Trophoblast cell (in vitro differentiated cells and primary cell): ENCODE measurements at regions not wholly inside any gene's neighbourhood (a gene's known extent, or its start where the extent isn't known, plus 50 kb on each side); places are given as distances from the start of the nearest gene placed in this dataset.
A peak's percentile ranks its signal among the peaks of the same experiment; 100 is the strongest.
"Not testable (repeated sequence)": the region's sequence is repeated elsewhere in the genome, so short reads cannot be mapped to it uniquely, and the experiment has no call there.

Experiments
- DNase-seq, 2 donors: peaks; one replicate each; pipeline ENCODE4 v3.0.0-alpha.2; 2016
- H2AFZ ChIP-seq: 2 replicates; pipeline ENCODE4 v1.6.1; 2013; ENCODE audit warnings: low read length, moderate library complexity, mild to moderate bottlenecking; ENCODE audit not compliant: insufficient read depth, poor library complexity
- H2AK5ac ChIP-seq: 2 replicates; pipeline ENCODE4 v1.6.1; 2013; ENCODE audit warnings: mild to moderate bottlenecking, low read length
- H2BK120ac ChIP-seq: 2 replicates; pipeline ENCODE4 v1.6.1; 2013; ENCODE audit warnings: low read length, mild to moderate bottlenecking, moderate library complexity; ENCODE audit not compliant: insufficient read depth, poor library complexity
- H2BK12ac ChIP-seq: 2 replicates; pipeline ENCODE4 v1.6.1; 2013; ENCODE audit warnings: mild to moderate bottlenecking, low read length, moderate library complexity
- H2BK5ac ChIP-seq: 2 replicates; pipeline ENCODE4 v1.6.1; 2013; ENCODE audit warnings: low read length, low read depth, moderate library complexity, mild to moderate bottlenecking; ENCODE audit not compliant: poor library complexity
- H3K14ac ChIP-seq: 2 replicates; pipeline ENCODE4 v1.6.1; 2013; ENCODE audit warnings: mild to moderate bottlenecking, low read length
- H3K18ac ChIP-seq: 2 replicates; pipeline ENCODE4 v1.6.1; 2013; ENCODE audit warnings: mild to moderate bottlenecking, low read length
- H3K23ac ChIP-seq: 2 replicates; pipeline ENCODE4 v1.6.1; 2013; ENCODE audit warnings: low read length
- H3K27ac ChIP-seq: 2 replicates; pipeline ENCODE4 v1.5.1; 2013; ENCODE audit warnings: low read depth, mild to moderate bottlenecking, inconsistent platforms, low read length, moderate library complexity
- H3K27me3 ChIP-seq: 2 replicates; pipeline ENCODE4 v1.6.1; 2013; ENCODE audit warnings: inconsistent platforms, mild to moderate bottlenecking, low read length, moderate library complexity; ENCODE audit not compliant: insufficient read depth
- H3K36me3 ChIP-seq, 2 experiments: 1 replicate in 1 of 2; 2 replicates in 1 of 2; pipeline ENCODE4 v1.6.1; 2013; ENCODE audit warnings: low read length in 2 of 2, mild to moderate bottlenecking in 2 of 2, moderate library complexity in 1 of 2; ENCODE audit not compliant: insufficient read depth in 2 of 2, control insufficient read depth in 1 of 2
- H3K4ac ChIP-seq: 2 replicates; pipeline ENCODE4 v1.6.1; 2013; ENCODE audit warnings: low read depth, mild to moderate bottlenecking, low read length, moderate library complexity
- H3K4me1 ChIP-seq, 2 experiments: 1 replicate in 1 of 2; 2 replicates in 1 of 2; pipeline ENCODE4 v1.6.1; 2013; ENCODE audit warnings: low read length in 2 of 2, mild to moderate bottlenecking in 2 of 2, moderate library complexity in 1 of 2; ENCODE audit not compliant: insufficient read depth in 2 of 2, control insufficient read depth in 1 of 2
- H3K4me2 ChIP-seq: 2 replicates; pipeline ENCODE4 v1.6.1; 2013; ENCODE audit warnings: inconsistent platforms, mild to moderate bottlenecking, low read length, moderate library complexity
- H3K4me3 ChIP-seq: 2 replicates; pipeline ENCODE4 v1.5.1; 2013; ENCODE audit warnings: mild to moderate bottlenecking, low read depth, low read length, inconsistent platforms
- H3K79me1 ChIP-seq: one replicate; pipeline ENCODE4 v1.6.1; 2013; ENCODE audit warnings: low read length
- H3K79me2 ChIP-seq: 2 replicates; pipeline ENCODE4 v1.6.1; 2013; ENCODE audit warnings: low read length, mild to moderate bottlenecking; ENCODE audit not compliant: control insufficient read depth, insufficient read depth, poor library complexity
- H3K9ac ChIP-seq: 2 replicates; pipeline ENCODE4 v1.6.1; 2013; ENCODE audit warnings: mild to moderate bottlenecking, low read length
- H3K9me3 ChIP-seq: 2 replicates; pipeline ENCODE4 v1.6.1; 2013; ENCODE audit warnings: low read depth, mild to moderate bottlenecking, control low read depth, inconsistent platforms, low read length; ENCODE audit not compliant: insufficient read depth
- H4K12ac ChIP-seq: 2 replicates; pipeline ENCODE4 v1.6.1; 2013; ENCODE audit warnings: low read depth, mild to moderate bottlenecking, low read length, moderate library complexity
- H4K8ac ChIP-seq: 2 replicates; pipeline ENCODE4 v1.6.1; 2013; ENCODE audit warnings: low read depth, mild to moderate bottlenecking, low read length, moderate library complexity
- H4K91ac ChIP-seq: one replicate; pipeline ENCODE4 v1.6.1; 2013; ENCODE audit warnings: low read depth, mild to moderate bottlenecking, low read length, moderate library complexity
- WGBS: extraction: QIAGEN DNeasy Blood & Tissue Kit; methylation state at CpG from one replicate; pipeline ENCODE4 v1.1.7; 2013; ENCODE audit warnings: missing lambda C conversion rate; ENCODE audit not compliant: insufficient read length, insufficient coverage; ENCODE audit errors: extremely low coverage; 5-methylcytosine and 5-hydroxymethylcytosine counted together

DNA sequence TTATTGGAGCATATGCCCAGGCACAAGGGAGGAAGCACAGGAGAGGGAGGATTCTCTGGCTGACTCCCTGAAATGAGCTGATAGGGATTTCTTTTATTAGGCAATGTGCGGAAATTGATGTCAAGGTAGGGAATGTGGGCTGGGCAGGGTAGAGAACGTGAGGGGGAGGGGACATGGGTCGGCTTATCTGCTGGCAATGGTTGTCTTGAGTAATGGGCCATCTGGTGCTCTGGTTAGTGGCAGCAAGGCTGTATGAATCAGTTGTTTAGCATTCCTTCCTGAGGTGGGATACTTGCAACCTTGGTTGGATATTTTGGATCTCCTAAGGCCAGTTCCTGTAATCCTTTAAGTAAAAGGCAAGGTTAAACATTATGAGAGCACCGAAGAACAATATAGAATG lies 80.5 kb upstream of the ADORA2B start:
- not testable (repeated sequence) for H4K8ac ChIP-seq, H3K9me3 ChIP-seq, H2AFZ ChIP-seq, H3K4ac ChIP-seq, H3K27ac ChIP-seq, H3K18ac ChIP-seq, H3K79me1 ChIP-seq, H2BK5ac ChIP-seq, H3K27me3 ChIP-seq, H3K79me2 ChIP-seq, H3K14ac ChIP-seq, H3K9ac ChIP-seq, H4K12ac ChIP-seq, H3K36me3 ChIP-seq, H2BK12ac ChIP-seq, H2BK120ac ChIP-seq, H3K4me3 ChIP-seq, H2AK5ac ChIP-seq, H3K4me2 ChIP-seq, H4K91ac ChIP-seq, H3K23ac ChIP-seq, H3K4me1 ChIP-seq
- peak; percentile 59 to 76 for DNase-seq
- WGBS = no CpG with 5 or more reads among the region's 4 CpGs

DNA sequence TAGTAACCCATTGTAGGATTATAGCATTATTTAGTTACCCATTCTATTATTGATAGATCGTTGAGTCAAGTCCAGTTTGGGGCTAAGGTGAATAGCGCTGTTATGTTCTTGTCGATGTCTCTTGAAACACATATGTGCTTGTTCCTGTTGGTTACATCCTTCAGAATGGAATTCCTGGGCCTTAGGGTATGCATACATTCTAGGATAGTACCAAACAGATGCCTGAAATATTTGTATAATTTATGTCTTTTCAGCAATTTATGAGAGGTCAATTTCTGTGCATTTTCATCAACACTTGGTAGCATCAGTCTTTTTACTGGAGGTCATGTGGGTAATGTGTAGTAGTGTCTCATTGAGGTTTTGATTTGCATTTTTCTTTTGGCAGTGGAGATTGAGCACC lies 78.9 kb upstream of the ADORA2B start:
- WGBS = no CpG with 5 or more reads among the region's 3 CpGs
- not testable (repeated sequence) for H3K27ac ChIP-seq, H3K36me3 ChIP-seq, H3K79me2 ChIP-seq, H3K23ac ChIP-seq, H3K4me2 ChIP-seq, H3K9ac ChIP-seq, H2AFZ ChIP-seq, H3K27me3 ChIP-seq, DNase-seq, H2BK12ac ChIP-seq, H4K91ac ChIP-seq, H3K18ac ChIP-seq, H3K14ac ChIP-seq, H2BK5ac ChIP-seq, H3K4me1 ChIP-seq, H3K9me3 ChIP-seq, H3K4ac ChIP-seq, H3K79me1 ChIP-seq, H4K12ac ChIP-seq, H2AK5ac ChIP-seq, H4K8ac ChIP-seq, H2BK120ac ChIP-seq, H3K4me3 ChIP-seq

DNA sequence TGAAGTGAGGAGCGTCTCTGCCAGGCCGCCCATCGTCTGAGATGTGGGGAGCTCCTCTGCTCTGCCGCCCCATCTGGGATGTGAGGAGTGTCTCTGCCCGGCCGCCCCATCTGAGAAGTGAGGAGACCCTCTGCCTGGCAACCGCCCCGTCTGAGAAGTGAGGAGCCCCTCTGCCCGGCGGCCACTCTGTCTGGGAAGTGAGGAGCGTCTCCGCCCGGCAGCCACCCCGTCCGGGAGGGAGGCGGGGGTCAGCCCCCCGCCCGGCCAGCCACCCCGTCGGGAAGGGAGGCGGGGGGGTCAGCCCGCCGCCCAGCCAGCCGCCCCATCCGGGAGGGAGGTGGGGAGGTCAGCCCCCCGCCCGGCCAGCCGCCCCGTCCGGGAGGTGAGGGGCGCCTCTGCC lies 77.6 kb upstream of the ADORA2B start:
- not testable (repeated sequence) for H4K91ac ChIP-seq, H2AK5ac ChIP-seq, H3K4me2 ChIP-seq, H3K79me1 ChIP-seq, H3K9ac ChIP-seq, H3K9me3 ChIP-seq, H4K12ac ChIP-seq, H3K79me2 ChIP-seq, H3K27ac ChIP-seq, DNase-seq, H3K4me3 ChIP-seq, H2AFZ ChIP-seq, H2BK5ac ChIP-seq, H3K14ac ChIP-seq, H3K4me1 ChIP-seq, H2BK120ac ChIP-seq, H3K4ac ChIP-seq, H3K18ac ChIP-seq, H3K23ac ChIP-seq, H3K27me3 ChIP-seq, H4K8ac ChIP-seq, H3K36me3 ChIP-seq, H2BK12ac ChIP-seq
- no CpG with 5 or more reads among the region's 31 CpGs for WGBS

DNA sequence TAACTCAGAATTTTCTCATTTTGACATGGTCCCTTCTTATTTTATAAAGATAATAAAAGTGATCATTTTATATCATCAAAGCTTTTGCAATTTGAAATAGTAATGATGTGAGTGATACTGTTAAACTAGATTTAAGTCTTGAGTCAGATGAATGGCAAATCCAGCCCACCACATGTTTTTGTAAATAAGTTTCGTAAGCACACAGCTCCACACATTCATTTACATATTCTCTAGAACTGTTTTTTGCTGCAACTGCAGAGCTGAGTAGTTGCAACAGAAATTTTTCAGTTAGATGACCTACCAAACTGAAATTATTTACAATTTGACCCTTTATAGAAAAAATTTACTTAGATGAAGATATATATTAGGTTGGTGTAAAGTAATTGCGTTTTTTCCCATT lies 75.1 kb upstream of the ADORA2B start:
- not testable (repeated sequence) for H4K91ac ChIP-seq, H3K23ac ChIP-seq, H2BK120ac ChIP-seq, H3K18ac ChIP-seq, H3K9ac ChIP-seq, H3K79me2 ChIP-seq, H2AFZ ChIP-seq, H3K27me3 ChIP-seq, H4K8ac ChIP-seq, H3K9me3 ChIP-seq, H3K79me1 ChIP-seq, H2BK5ac ChIP-seq, DNase-seq, H3K27ac ChIP-seq, H3K4me3 ChIP-seq, H2BK12ac ChIP-seq, H2AK5ac ChIP-seq, H3K4ac ChIP-seq, H4K12ac ChIP-seq, H3K4me1 ChIP-seq, H3K14ac ChIP-seq, H3K36me3 ChIP-seq, H3K4me2 ChIP-seq
- no CpG with 5 or more reads among the region's 2 CpGs for WGBS

DNA sequence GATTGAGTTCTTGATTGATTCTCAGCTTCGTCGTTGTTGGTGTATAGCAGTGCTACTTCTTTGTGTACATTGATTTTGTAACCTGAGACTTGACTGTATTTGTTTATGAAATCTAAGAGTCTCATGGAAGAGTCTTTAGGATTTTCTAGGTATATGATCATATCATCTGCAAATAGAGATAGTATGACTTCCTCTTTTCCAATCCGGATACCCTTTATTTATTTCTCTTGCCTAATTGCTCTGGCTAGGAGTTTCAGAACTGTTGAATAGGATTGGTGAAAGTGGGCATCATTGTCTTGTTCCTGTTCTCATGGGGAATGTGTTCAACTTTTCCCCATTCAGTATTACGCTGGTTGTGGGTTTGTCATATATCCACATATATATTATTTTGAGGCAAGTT lies 72.3 kb upstream of the ADORA2B start:
- no CpG with 5 or more reads among the region's 4 CpGs for WGBS
- not testable (repeated sequence) for H3K4me2 ChIP-seq, H2AK5ac ChIP-seq

More for the DNA sequence above, 72.3 kb upstream of the ADORA2B start:
- H3K4me1 ChIP-seq, H4K12ac ChIP-seq, H3K79me2 ChIP-seq, H2BK120ac ChIP-seq, H3K18ac ChIP-seq, H4K91ac ChIP-seq, H3K23ac ChIP-seq, H2BK5ac ChIP-seq, H3K36me3 ChIP-seq, H3K27ac ChIP-seq, H3K79me1 ChIP-seq, H2BK12ac ChIP-seq, H3K9ac ChIP-seq, H3K27me3 ChIP-seq, H3K4ac ChIP-seq, H4K8ac ChIP-seq, DNase-seq, H3K9me3 ChIP-seq, H3K14ac ChIP-seq, H3K4me3 ChIP-seq, H2AFZ ChIP-seq: not testable (repeated sequence)
